ENCODE measurements at regions not wholly inside any gene's neighbourhood (a gene's known extent, or its start where the extent isn't known, plus 50 kb on each side); places are given as distances from the start of the nearest gene placed in this dataset.

- no peak for TF ChIP-seq ZBTB46 (CRISPR knock-in tag; IDR thresholded peaks at IDR 0.05; ENCODE audit: borderline replicate concordance)
- peak; percentile 37; the same call in 1 of the 2 replicates for TF ChIP-seq FOXK2 (IDR thresholded peaks at IDR 0.05)
- no peak for TF ChIP-seq ZBTB1 (CRISPR knock-in tag; IDR thresholded peaks at IDR 0.05; ENCODE audit: borderline replicate concordance)
- no peak for TF ChIP-seq GPBP1L1 (CRISPR knock-in tag; IDR thresholded peaks at IDR 0.05)
- TF ChIP-seq ATF4 (CRISPR knock-in tag; IDR thresholded peaks at IDR 0.05) = no peak
- TF ChIP-seq MTF2 (CRISPR knock-in tag; IDR thresholded peaks at IDR 0.05; ENCODE audit: borderline replicate concordance) = no peak
- no peak for TF ChIP-seq RNF2 (conservative IDR thresholded peaks at IDR 0.05; ENCODE audit: low read depth)
- peak; percentile 42; the same call in 1 of the 2 replicates for TF ChIP-seq HNF4G (IDR thresholded peaks at IDR 0.05; ENCODE audit: borderline replicate concordance, low read depth, low read length)
- no peak for TF ChIP-seq HNF4G (CRISPR knock-in tag; IDR thresholded peaks at IDR 0.05; ENCODE audit: borderline replicate concordance, low read depth)
- no peak for TF ChIP-seq SOX6 (IDR thresholded peaks at IDR 0.05)
- TF ChIP-seq SOX6 (CRISPR knock-in tag; IDR thresholded peaks at IDR 0.05) = 0 out of 2 replicates have a peak, but pooled peaks have one; percentile 26
- peak; percentile 38; the same call in 1 of the 2 replicates for TF ChIP-seq NR2F2 (IDR thresholded peaks at IDR 0.05; ENCODE audit: borderline replicate concordance, low read depth)
- no peak for TF ChIP-seq RFXANK (CRISPR knock-in tag; IDR thresholded peaks at IDR 0.05)
- TF ChIP-seq PHF21A (CRISPR knock-in tag; IDR thresholded peaks at IDR 0.05) = 0 out of 2 replicates have a peak, but pooled peaks have one; percentile 10
- no peak for TF ChIP-seq RAD51 (IDR thresholded peaks at IDR 0.05; ENCODE audit: borderline replicate concordance)
- TF ChIP-seq TBL1XR1 (IDR thresholded peaks at IDR 0.05; ENCODE audit: borderline replicate concordance, low read length, partially characterized antibody) = peak; percentile 72
- TF ChIP-seq ZNF577 (CRISPR knock-in tag; IDR thresholded peaks at IDR 0.05; ENCODE audit: borderline replicate concordance, low read depth) = no peak
- TF ChIP-seq MYPOP (CRISPR knock-in tag; IDR thresholded peaks at IDR 0.05) = no peak
- no peak for TF ChIP-seq ZNF781 (CRISPR knock-in tag; IDR thresholded peaks at IDR 0.05; ENCODE audit: borderline replicate concordance, not compliant biosample characterization)
- TF ChIP-seq FUBP1 (CRISPR knock-in tag; IDR thresholded peaks at IDR 0.05; ENCODE audit: borderline replicate concordance) = no peak
- no peak for TF ChIP-seq NFE2 (CRISPR knock-in tag; IDR thresholded peaks at IDR 0.05)
- no peak for TF ChIP-seq MLX (CRISPR knock-in tag; IDR thresholded peaks at IDR 0.05)
- no peak for TF ChIP-seq FIP1L1 (IDR thresholded peaks at IDR 0.05; ENCODE audit: borderline replicate concordance, insufficient read depth, low read depth, low read length)
- TF ChIP-seq MEIS2 (CRISPR knock-in tag; IDR thresholded peaks at IDR 0.05) = no peak
These were observed 74.7 kb upstream of the SDK2 start (continued) for GRCh38 chr17:73718912-73719311.

Measured in HepG2 (cell line).